ENCODE measurements at regions not wholly inside any gene's neighbourhood (a gene's known extent, or its start where the extent isn't known, plus 50 kb on each side); places are given as distances from the start of the nearest gene placed in this dataset.
A peak's percentile ranks its signal among the peaks of the same experiment; 100 is the strongest.

GRCh38 chr4:167492007-167492406, 257.7 kb upstream of the SPOCK3 start:
- no peak for DNase-seq

- no peak for DNase-seq
Measured at GRCh38 chr4:167509551-167509950, 275.3 kb upstream of the SPOCK3 start.

GRCh38 chr4:167524091-167524490, 289.8 kb upstream of the SPOCK3 start:
- no peak for DNase-seq

DNA sequence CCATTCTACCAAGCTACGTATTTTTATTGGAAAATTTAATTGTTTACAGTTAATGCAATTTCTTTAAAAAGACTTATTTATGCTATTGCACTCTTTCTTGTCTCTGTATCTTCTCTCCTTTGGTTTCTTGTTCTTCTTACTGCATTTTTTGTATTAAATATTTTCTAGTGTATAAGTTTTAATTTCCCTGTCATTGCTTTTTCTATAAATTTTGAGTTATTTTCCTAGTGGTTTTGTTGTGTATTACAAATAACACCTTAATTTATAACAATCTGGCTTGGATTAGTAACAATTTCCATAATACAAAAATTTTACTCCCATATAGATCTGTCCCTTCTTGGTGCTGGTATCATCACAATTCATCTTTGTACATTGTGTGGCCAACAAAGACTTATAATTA, 303.5 kb upstream of the SPOCK3 start:
- no peak for DNase-seq

GRCh38 chr4:167541286-167541685, 307.0 kb upstream of the SPOCK3 start:
- DNase-seq: no peak

GRCh38 chr4:167544391-167544790, 310.1 kb upstream of the SPOCK3 start:
- no peak for DNase-seq

DNA sequence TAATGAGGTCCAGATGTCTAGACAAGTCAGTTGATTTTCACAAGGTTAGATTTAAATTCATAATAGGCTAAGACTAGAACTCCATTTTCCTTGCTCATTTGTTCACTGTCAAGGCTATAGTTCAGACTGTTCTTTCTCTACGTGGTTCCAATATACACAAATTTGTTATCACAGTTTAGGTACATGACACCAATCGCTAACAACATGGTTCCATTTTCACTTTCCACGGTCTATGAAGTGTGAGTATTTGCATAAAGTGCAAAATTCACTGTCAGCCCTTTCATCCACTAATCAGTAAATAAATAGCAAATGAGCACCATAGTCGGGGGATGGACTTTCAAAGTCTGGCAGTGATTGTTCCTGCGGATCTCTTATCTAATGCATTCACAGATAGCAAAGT, 315.7 kb upstream of the SPOCK3 start:
- DNase-seq: no peak

DNA sequence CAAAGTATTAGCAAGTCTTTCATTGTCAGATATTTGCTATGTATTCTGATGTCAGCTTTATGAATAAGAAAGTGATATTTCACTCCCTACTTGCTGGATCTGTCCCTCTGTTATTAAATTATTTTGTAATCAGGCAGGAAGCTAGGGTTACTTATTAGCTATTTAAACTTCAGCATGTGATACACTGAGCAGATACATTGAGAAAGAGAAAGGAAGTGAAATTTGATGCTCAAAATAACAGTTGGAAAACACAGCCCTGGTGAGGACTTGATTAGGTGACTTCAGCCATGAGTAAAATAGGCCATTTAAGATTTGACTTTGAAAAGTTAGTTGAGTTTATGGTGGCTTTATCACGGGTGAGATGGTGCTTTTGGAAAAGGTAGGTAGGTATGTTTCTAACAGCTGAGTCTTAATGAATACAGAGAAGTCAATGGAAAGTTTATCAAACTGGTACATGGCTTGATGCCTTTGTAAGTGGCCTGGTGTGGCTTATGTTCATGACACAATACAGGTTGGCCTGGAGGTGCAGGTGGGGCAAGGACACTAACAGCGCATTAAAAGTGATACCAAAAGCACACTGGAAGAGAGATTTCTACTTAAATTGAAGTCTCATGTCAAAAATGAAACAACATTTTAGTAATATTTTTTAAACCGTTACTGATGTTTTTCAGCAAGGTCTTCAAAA, 321.2 kb upstream of the SPOCK3 start:
- no peak for DNase-seq

GRCh38 chr4:167578906-167579305, 344.6 kb upstream of the SPOCK3 start:
- DNase-seq: no peak

- no peak for DNase-seq
Measured at GRCh38 chr4:167581449-167581965, 347.2 kb upstream of the SPOCK3 start.

- no peak for DNase-seq
Measured at GRCh38 chr4:167587361-167587760, 353.1 kb upstream of the SPOCK3 start.

GRCh38 chr4:167595898-167596297, 361.6 kb upstream of the SPOCK3 start:
- no peak for DNase-seq

DNA sequence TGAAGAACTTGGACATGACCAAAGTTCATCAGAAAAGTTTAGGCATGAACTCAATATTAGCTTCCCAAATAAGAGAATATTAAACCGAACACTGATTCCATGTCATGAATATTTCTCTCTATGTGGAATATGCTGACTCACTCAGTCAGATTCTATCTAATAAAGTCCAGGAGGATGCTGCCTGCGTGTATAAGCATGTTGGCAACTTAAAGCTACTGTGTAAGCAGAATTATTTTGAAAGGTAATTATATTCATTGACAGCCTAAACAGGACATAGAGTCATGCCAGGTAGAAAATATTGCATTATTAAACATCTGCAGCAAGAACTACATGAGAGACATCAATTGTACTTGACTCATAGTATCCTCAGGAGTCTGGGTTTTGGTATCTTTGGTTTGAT, 367.9 kb upstream of the SPOCK3 start:
- no peak for DNase-seq

DNA sequence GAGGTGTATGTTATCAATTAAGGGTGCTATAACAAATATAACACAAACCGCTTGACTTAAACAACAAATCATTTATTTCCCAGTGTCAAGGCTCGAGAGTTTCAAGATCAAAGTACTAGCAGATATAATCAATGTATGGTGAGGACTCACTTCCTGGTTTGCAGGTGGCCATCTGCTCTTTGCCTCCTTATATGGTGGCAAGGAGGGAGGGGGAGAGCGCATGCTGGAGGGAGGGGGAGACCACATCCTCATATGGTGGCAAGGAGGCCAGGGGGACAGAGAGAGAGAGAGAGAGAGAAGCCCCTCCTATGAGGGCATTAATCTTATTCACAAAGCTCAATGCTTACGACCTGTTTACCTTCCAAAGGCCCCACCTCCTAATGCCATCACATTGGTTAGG, 372.3 kb upstream of the SPOCK3 start:
- DNase-seq: no peak

GRCh38 chr4:167613381-167613780, 379.1 kb upstream of the SPOCK3 start:
- no peak for DNase-seq

GRCh38 chr4:167614866-167615265, 380.6 kb upstream of the SPOCK3 start:
- DNase-seq: no peak

DNA sequence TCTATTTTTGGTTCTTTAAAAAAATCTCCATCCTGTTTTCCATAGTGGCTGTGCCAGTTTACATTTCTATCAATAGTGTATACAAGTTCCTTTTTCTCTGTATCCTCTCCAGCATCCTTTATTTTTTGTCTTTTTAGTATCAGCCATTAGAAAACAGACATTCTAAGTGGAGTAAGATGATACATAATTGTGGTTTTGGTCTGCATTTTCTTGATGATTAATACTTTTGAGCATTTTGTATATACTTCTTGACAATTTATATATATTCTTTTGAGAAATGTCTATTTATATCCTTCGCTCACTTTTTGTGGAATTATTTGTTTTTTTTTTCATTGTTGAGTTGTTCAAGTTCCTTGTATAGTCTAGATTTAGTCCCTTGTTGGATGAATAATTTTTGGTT, 382.2 kb upstream of the SPOCK3 start:
- DNase-seq: no peak

DNA sequence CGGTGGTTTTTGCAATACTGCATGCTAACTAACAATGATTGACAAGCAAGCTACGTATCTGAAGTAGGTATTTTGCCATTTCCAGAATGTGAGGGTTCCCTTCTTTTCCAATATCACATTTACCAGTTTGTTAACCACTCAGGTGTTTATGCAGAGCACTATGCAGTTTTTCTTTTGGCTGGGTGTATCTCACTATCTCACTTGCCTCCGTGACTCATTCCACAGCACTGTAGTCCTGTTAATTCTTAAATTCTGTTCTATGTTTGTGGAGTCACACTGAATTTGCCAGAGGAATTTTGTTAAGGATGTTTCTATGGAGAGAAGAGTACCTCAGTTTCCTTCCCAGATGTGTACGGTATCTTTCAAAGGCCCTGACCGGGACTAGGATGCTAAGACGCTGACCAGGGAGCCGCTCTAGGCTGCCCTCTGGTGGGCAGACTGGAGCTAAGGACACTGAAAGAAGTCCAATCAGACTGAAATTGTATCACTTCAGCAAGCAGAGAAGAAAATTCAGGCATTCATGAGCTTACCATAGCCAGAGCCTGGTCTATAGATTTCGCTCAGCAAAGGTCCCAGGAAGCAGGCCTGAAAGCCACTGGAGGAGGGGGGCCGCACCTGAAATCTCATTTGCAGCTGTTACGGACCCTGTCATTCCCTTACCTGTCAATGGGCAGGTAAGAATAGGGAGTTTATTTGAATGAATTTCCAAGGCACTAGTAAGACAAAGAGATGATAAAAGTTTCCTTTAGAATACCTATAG, 388.4 kb upstream of the SPOCK3 start:
- DNase-seq: peak; percentile 21

- DNase-seq: no peak
Measured at GRCh38 chr4:167623241-167623572, 388.9 kb upstream of the SPOCK3 start.

DNA sequence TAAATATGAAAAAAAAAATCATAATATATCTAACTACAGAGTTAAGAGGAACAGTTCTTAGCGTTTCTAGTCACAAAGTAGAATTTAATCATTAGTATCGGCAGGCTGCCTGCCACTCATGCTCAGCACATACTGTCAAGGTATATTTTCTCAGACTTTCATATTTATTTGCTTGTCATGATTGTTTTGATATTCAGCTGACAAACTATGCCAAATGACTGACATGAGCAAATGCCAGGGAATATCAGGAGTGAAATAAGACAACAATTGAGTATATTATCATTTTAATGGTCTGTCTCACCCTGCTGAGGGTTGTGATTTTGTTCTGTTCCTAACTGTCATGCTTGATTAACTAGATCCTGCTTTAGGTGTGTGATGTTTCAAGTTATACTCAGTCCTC, 395.0 kb upstream of the SPOCK3 start:
- no peak for DNase-seq

DNA sequence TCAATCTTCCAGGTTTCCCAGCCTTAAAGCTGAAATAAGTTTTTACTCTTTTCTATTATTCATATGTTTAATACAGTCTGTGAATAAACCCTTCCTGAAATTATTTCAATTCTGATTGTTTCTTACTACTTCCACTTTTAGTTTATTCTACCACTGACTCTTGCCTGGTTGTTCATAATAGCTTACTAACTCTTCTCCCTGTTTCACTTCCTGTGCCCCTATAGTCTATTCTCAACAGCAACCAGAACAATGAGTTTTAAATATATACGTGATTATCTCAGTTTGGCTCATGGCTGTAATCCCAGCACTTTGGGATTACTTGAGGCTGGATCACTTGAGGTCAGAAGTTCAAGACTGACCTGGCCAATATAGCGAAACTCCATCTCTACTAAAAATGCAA, 408.0 kb upstream of the SPOCK3 start:
- DNase-seq: no peak

GRCh38 chr4:167645358-167645757, 411.1 kb upstream of the SPOCK3 start:
- no peak for DNase-seq

DNA sequence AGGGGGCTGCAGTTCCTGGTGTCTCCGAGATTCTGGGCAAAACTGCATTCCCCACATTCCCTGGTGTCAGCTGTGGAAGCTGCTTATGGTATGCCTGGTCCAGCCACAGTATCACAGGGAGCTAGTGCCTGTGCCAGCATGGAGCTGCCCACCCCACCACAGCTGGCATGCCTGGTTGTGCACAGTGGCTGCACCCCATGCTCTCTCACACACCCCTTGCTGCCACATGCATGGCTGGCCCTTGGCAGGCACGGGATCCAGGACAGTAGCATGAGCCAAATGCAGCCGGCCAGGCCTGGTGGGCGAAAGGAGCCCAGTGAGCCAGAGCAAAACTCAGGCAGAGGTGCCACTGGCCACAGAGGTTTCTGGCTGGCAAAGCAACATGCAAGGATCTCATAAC, 418.0 kb upstream of the SPOCK3 start:
- DNase-seq: no peak

DNA sequence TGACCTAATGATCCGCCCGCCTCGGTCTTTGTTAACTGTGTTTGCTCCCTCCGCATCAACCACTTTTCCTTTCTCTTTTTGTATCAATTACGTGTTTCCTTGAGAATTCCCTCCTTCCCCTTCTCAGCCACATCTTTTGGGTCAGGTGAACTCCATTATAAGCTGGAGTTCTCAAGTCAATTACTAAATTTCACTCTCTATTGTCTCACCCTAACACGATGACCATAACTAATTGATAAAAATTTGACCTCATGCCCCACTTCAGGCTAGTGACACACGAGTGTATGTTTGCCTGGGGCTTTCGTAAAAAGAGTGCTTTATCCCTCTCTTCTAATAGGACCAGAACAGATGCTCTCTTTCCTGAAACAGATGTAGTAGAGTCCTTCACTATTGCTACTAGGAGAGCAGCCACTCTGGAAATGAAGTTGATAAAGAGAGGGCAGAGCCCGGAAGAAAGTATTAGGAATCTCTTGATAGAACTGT, 403.6 kb upstream of the ANXA10 start:
- no peak for DNase-seq

GRCh38 chr4:167702391-167702790, 389.9 kb upstream of the ANXA10 start:
- DNase-seq: no peak

All from stimulated activated CD4-positive, alpha-beta T cell treated with anti-CD3 and anti-CD28 coated beads, Interleukin-4, amount 100 ng/mL, for 24 hours (primary cell).